SIG-M5 treated with dmso at 0.1 percent for 504 hours (cell line): ENCODE measurements at regions not wholly inside any gene's neighbourhood (a gene's known extent, or its start where the extent isn't known, plus 50 kb on each side); places are given as distances from the start of the nearest gene placed in this dataset.

Experiments used
- DNase-seq: peaks from one replicate; lab custom pipeline; 2025; ENCODE audit not compliant: unreplicated experiment; lab: John Stamatoyannopoulos, UW

DNA sequence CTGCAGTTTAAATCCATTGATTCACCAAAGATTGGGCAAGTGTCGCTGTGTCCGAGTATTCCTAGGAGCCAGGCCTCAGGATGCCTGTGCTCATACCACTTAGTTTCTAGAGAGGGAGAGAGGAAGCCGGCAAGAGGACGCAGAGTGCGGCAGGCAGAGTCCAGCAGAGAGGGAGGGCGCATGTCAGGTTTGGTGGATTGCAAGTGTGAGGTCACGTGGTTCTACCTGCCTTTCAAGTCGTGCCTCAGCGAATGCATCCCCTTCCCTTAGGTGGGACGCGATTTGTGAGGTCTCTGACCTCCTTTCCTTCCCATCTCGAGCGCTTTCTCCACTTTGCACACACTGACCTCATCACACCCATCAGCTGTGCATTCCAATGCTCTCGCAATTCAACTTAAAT, 188.1 kb downstream of the TMEM18 start:
- DNase-seq, result no peak

DNA sequence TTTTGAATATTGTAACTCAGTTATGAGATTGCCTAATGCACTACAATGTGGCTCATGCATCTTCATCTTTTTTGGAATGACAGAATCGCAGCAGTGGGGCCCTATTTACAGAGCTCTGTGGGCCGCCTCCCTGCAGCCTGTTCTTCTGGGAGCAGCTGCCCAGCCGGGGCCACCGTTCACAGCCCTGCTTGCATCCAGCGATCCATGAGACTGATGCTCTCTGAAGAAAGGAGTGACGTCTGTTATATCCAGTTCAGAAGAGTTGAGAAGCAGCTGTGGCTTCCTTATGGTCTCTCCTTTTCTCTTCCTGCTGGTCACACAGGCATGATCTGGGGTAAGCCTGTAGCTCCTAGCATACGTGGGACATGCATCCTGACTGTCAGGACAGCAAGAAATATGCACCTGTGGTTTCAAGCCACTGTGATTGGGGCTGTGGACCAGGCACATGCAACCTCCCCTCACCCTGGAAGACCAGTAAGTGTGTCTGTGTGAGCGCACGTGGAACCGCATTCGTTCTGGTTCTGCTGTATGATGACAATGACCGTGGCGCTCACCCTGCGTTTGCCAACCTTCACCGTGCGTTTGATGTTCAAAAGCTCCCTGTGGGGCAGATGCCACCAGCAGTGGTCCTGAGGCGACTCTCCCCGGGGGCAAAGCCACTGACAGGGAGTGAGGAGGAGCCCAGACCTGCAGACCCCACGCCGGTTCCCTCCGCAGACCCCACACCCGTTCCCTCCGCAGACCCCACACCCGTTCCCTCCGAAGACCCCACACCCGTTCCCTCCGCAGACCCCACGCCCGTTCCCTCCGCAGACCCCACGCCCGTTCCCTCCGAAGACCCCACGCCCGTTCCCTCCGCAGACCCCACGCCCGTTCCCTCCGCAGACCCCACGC, 189.8 kb downstream of the TMEM18 start:
- DNase-seq, result no peak

DNA sequence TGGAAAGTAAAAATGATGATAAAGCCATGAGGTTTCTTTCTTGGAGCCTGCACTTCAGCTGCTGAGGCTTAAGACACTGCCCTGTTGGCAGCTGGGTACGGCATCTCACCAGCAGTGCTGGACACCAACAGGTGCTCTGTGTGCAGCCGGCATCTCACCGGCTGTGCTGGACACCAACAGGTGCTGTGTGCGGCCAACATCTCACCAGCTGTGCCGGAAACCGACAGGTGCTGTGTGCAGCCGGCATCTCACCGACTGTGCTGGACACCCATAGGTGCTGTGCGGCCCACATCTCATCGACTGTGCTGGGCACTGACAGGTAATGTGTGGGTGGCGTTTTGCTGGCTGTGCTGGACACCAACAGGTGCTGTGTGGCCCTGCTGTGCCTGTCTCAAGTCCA, 190.8 kb downstream of the TMEM18 start:
- no peak for DNase-seq

GRCh38 chr2:481388-481787, 193.5 kb upstream of the ALKAL2 start:
- no peak for DNase-seq

DNA sequence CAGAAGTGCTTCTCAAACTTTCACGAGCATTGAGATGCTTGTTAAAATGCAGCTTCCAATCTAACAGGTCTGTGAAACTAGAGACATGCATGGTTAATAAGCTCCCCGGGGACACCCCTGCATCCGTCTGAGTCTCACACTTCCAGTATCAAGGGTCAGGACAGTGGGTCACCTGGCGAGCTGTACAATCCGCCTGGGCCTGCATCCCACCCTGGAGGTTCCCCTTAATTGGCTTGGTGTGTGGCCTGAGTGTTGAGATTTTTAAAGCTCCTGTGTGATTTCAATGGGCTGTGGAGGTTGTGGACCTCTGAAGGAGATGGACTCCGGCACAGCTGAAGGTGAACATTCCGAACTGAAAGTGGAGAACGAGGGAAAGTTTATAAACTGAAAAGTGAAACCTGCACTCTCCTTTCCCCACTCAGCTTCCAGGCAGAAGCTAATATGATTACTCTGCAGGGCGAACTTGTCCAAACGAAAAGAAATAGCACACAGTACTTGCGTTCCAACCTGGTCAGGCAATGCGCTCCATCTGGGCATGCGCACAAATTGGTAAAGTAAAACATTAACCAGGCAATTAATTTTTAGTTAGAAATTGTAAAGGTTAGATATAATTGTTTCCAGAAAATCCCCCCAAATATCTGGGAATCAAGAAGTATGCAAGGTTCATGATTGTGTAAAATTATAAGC, 191.7 kb upstream of the ALKAL2 start:
- no peak for DNase-seq

DNA sequence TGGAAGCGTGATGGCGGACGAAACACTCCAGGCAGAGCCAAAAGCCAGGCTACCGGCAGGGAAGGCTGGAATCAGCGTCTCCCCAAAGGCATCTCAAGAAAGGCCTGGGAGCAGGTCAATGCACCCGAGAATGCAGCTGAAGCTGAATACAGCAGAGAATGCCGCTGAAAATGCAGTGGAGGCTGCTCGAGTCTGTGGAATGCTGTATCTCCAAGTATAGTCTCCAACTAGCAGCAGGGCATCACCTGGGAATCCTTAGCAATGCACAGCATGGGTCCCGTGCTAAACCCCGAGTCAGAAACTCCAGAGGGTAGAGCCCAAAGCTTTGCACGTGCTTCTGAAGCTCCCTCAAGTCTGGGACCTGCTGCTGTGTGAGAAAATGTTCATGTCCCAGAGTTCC, 191.1 kb upstream of the ALKAL2 start:
- no peak for DNase-seq

- DNase-seq, result no peak
Observed at GRCh38 chr2:471560-471959, 183.7 kb upstream of the ALKAL2 start.

DNA sequence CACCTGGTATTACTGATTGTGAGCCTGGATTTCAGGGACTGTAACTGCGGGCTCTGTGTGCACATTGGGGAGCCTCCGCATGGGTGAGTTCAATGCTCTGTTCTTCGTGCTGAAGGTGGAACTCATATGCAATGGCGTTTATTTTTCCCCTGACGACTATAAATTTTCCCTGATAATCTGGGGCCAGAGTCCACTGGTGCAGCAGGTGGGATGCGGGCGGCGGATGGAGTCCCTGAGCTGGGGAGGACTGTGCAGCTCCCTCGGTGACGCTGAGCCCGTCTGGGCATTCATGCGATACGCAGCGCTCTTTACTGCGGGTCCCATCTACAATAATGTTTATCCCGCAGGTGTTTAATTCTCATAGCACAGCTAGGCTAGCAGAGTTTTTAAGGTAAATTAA, 181.6 kb upstream of the ALKAL2 start:
- DNase-seq, result no peak

- DNase-seq, result no peak
Observed at GRCh38 chr2:468648-469336, 180.9 kb upstream of the ALKAL2 start.

DNA sequence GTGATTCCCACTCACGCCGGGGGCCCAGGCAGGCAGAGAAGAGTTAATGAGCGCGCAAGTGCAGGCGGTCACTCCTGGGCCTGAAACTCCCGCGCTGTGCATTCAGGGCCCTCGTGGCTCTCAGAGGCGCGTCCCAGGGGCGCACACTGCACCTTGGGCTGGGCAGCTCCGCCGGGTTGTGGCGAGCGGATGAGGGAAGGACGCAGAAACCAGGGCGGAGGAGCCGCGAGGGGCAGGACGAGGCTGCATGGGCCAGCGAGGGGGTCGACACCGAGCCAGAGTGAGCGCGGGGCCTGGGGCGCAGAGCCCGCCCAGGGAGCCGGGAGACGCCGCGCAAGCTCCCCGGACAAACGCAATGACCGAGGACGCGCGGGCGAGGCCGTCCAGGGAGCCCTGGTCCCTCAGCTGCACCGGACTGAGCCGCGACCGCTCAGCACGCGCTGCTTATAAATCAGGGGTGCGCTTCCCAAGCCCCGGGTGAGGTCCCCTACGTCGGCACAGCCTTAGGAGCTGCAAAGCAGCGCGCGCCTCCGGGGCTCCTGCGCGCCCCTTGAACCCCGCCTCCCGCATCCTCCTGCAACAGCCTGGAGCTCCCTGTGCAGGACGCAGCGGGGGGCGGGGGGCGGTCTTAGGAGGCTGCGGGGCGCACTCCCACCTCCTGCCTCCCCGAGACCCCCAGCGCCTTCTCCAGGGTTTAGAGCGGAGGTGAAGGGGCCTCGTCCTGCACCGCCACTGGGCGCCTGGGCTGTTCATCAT, 180.2 kb upstream of the ALKAL2 start:
- no peak for DNase-seq

- DNase-seq, result no peak
Observed at GRCh38 chr2:467543-467891, 179.6 kb upstream of the ALKAL2 start.

- no peak for DNase-seq
Observed at GRCh38 chr2:467101-467500, 179.2 kb upstream of the ALKAL2 start.

GRCh38 chr2:464562-465309, 176.8 kb upstream of the ALKAL2 start:
- no peak for DNase-seq

GRCh38 chr2:460861-461260, 173.0 kb upstream of the ALKAL2 start:
- no peak for DNase-seq

DNA sequence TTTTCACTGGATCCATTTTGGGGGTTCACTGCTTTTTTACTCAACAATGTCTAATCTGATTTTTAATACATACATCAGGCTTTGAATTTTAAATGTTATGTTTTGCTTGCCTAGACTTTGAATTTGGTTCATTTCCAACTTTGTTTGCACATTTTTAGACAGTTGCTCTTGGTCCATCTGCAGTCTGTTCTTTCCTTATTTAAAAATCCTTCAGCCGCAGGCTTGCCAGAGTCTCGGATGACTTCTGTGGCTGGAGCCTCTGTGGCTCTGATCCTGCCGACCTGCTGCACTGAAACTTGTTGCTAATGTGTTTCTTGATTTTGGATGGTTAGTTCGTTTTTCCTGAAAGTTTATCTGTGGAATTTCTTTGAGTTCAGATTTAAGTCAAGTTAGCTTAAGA, 172.0 kb upstream of the ALKAL2 start:
- no peak for DNase-seq

DNA sequence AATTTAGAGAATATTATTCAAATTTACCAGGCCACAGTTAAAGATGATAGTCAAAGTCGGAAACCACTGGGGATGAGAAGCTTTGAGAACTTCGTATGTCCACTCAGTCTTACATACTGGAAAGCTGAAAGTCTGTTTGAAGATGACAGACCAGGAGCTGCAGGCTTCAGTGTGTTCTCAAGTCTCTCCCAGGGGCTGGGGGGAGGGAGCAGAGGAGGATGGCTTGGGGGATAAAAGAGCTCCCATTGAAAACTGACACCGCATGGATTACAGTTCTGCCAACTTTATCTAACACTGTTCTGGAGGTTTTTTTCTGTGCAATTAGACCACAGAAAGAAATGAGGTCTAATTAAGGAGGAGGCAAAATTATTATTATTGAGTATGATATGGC, 170.5 kb upstream of the ALKAL2 start:
- DNase-seq, result no peak

DNA sequence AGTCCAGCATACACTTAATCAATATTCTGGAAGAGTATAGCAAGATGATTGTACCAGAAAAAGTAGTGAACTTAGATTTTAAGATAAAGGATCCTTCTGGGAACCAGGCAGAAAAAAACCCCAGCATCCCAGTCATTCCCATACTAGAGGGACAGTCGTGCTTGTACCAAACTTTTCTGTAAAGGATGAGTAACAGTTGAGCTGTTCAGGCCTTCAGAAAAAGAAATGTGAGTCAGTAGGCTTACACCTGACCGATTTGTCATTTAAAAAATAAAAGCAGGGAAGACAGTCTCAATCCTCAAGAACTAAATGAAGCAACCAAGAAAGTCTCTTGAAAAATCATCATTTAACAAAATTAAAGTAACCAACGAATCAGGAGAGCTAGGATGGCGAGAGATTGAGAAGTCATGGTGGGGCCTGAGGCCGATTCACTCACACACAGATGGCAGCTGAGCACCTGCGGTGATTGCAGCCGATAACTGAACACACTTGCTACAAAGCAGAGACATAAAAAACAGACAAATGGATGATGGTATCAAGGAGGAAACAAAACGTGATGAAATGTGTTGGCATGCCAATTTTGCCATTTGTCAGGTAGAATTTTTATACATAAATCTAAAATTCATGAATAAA, 170.0 kb upstream of the ALKAL2 start:
- DNase-seq, result no peak

DNA sequence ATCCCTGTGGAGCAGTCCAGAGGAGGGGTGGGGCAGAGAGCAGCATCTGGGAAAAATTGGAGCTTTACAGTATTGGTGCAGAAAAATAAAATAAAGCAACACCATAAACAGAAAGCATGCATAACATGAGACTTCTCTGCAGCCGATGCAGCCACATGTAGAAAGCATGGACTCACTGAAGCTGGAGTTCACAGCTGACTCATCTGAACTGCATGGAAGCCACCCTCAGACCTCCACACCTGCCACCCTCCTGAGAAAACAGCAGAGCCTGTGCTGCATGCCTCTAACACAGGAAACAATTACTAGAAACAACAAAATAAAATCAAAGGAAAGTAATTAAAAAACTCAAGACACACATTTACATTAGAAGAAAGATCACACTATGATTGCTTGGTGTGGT, 169.4 kb upstream of the ALKAL2 start:
- no peak for DNase-seq

- no peak for DNase-seq
Observed at GRCh38 chr2:455913-456312, 168.0 kb upstream of the ALKAL2 start.

DNA sequence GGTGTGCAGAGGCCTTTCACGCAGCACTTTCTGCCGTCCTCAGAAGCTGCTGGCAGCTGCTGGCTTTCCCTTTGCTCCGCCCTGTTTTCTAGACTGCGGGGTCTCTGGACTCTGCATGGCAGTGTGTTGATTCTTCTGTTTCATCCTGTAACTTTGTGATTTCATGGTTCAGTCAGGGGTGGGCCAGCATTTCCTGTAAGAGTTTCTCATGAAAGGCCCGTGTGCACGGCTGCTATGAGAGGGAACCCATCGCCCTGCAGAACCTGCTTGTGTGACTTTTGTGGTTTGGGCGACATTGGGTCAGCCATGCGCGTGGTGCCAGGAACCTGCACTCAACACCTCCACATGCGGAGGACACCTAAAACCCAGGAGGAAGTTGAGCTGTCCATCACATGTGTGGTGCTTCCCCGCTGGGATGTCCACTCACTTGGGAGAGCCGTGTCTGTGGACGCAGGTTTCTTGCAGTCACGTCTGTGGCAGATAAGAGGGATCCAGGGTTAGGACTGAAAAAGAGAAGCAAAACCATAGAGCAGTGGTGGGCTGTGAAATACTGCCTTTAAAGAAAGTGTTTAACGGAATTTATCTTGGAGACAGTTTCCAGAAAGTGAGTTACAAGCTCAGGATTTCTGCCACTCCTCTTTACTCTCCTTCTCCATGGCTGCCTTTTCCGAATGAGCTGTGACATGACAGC, 167.3 kb upstream of the ALKAL2 start:
- no peak for DNase-seq
